AML-193 (cell line): ENCODE measurements at regions not wholly inside any gene's neighbourhood (a gene's known extent, or its start where the extent isn't known, plus 50 kb on each side); places are given as distances from the start of the nearest gene placed in this dataset.

Source experiments
- DNase-seq, 2 experiments: peaks; one replicate each; lab custom pipeline; 2025; lab: John Stamatoyannopoulos, UW

GRCh38 chr1:30286988-30287839, 436.2 kb downstream of the MATN1 start:
- no peak for DNase-seq

- DNase-seq = no peak
Observed at GRCh38 chr1:30286241-30286987, 437.0 kb downstream of the MATN1 start.

- no peak for DNase-seq
Observed at GRCh38 chr1:30285501-30285932, 437.9 kb downstream of the MATN1 start.

- DNase-seq = no peak
Observed at GRCh38 chr1:30284728-30285475, 438.5 kb downstream of the MATN1 start.

GRCh38 chr1:30284226-30284625, 439.2 kb downstream of the MATN1 start:
- DNase-seq = no peak

GRCh38 chr1:30283199-30283962, 440.0 kb downstream of the MATN1 start:
- no peak for DNase-seq

GRCh38 chr1:30280572-30280971, 442.8 kb downstream of the MATN1 start:
- DNase-seq = no peak

- DNase-seq = no peak
Observed at GRCh38 chr1:30277911-30278310, 445.5 kb downstream of the MATN1 start.

GRCh38 chr1:30277415-30277814, 446.0 kb downstream of the MATN1 start:
- no peak for DNase-seq

GRCh38 chr1:30275926-30276764, 447.2 kb downstream of the MATN1 start:
- DNase-seq = no peak

GRCh38 chr1:30274976-30275621, 448.3 kb downstream of the MATN1 start:
- no peak for DNase-seq

- no peak for DNase-seq
Observed at GRCh38 chr1:30274173-30274970, 449.0 kb downstream of the MATN1 start.

GRCh38 chr1:30273456-30273855, 449.9 kb downstream of the MATN1 start:
- DNase-seq = no peak

- DNase-seq = no peak
Observed at GRCh38 chr1:30273021-30273325, 450.4 kb downstream of the MATN1 start.

- DNase-seq = no peak
Observed at GRCh38 chr1:30272277-30273020, 450.9 kb downstream of the MATN1 start.

- no peak for DNase-seq
Observed at GRCh38 chr1:30271401-30272276, 451.7 kb downstream of the MATN1 start.

GRCh38 chr1:30270461-30270860, 452.9 kb downstream of the MATN1 start:
- no peak for DNase-seq
